Osteoblast (primary cell): ENCODE measurements at regions not wholly inside any gene's neighbourhood (a gene's known extent, or its start where the extent isn't known, plus 50 kb on each side); places are given as distances from the start of the nearest gene placed in this dataset.
A peak's percentile ranks its signal among the peaks of the same experiment; 100 is the strongest.

ENCODE experiments used
- DNase-seq: peaks from one replicate; pipeline ENCODE4 v3.0.0; 2011; ENCODE audit warnings: low spot score, mixed read lengths; ENCODE audit not compliant: insufficient read length; ENCODE audit errors: missing footprints
- H2AFZ ChIP-seq: 2 replicates; pipeline ENCODE4 v1.6.0; 2011; ENCODE audit warnings: mild to moderate bottlenecking, low read length
- H3K27ac ChIP-seq: 2 replicates; pipeline ENCODE4 v1.5.1; 2011; ENCODE audit warnings: mild to moderate bottlenecking, low read depth, low read length, moderate library complexity
- H3K27me3 ChIP-seq: 2 replicates; pipeline ENCODE4 v1.6.0; 2012; ENCODE audit warnings: mild to moderate bottlenecking, control low read depth, inconsistent platforms, low read length, moderate library complexity; ENCODE audit not compliant: insufficient read depth
- H3K36me3 ChIP-seq: 2 replicates; pipeline ENCODE4 v1.5.1; 2011; ENCODE audit warnings: mild to moderate bottlenecking, low read length, control low read depth, moderate library complexity; ENCODE audit not compliant: insufficient read depth
- H3K4me1 ChIP-seq: 2 replicates; pipeline ENCODE4 v1.5.1; 2011; ENCODE audit warnings: mild to moderate bottlenecking, low read length, control low read depth, moderate library complexity; ENCODE audit not compliant: insufficient read depth
- H3K4me2 ChIP-seq: 2 replicates; pipeline ENCODE4 v1.6.0; 2011; ENCODE audit warnings: mild to moderate bottlenecking, low read length; ENCODE audit not compliant: insufficient read depth
- H3K4me3 ChIP-seq: fragments of 200-600 bp; sonication (generic); 3 replicates; pipeline ENCODE4 v1.5.1; 2012; ENCODE audit warnings: mild to moderate bottlenecking, low read length, inconsistent platforms; ENCODE audit not compliant: insufficient read depth
- H3K79me2 ChIP-seq: 2 replicates; pipeline ENCODE4 v1.6.0; 2012; ENCODE audit warnings: mild to moderate bottlenecking, low read length, control low read depth, inconsistent platforms; ENCODE audit not compliant: insufficient read depth
- H3K9me3 ChIP-seq: 2 replicates; pipeline ENCODE4 v1.5.1; 2011; ENCODE audit warnings: low read depth, low read length, control low read depth
- H4K20me1 ChIP-seq: 2 replicates; pipeline ENCODE4 v1.6.0; 2012; ENCODE audit warnings: mild to moderate bottlenecking, low read length, control low read depth; ENCODE audit not compliant: insufficient read depth
- TF ChIP-seq, protein P1 (sequence below): IDR thresholded peaks from 2 replicates; pipeline ENCODE4 v1.5.1; 2011; ENCODE audit warnings: mild to moderate bottlenecking, low read depth, low read length, moderate library complexity; ENCODE audit errors: extremely low read depth

DNA sequence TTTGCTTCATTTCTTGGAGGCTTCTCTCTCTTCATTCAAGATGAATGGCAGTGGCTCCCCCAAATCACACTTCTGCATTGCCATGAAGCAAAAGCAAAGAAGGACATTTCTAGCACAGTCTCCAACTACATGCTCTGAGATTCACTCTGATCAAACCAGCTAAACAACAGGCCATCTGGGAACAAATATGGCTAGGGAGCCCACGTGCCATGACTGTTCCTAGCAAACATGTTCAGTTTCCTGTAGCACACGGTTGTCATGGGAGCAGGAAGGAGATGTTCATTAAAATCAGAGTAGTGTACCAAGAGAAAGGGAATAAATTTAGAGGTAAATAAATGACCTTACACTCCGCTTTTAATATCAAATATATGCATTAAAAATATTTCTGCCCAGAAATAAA, 327.3 kb downstream of the GBE1 start:
- no peaks in the 10 kb centered on the region for H3K36me3 ChIP-seq
- peak overlapping the region; percentile 69 for H2AFZ ChIP-seq
- TF ChIP-seq, protein P1, sequence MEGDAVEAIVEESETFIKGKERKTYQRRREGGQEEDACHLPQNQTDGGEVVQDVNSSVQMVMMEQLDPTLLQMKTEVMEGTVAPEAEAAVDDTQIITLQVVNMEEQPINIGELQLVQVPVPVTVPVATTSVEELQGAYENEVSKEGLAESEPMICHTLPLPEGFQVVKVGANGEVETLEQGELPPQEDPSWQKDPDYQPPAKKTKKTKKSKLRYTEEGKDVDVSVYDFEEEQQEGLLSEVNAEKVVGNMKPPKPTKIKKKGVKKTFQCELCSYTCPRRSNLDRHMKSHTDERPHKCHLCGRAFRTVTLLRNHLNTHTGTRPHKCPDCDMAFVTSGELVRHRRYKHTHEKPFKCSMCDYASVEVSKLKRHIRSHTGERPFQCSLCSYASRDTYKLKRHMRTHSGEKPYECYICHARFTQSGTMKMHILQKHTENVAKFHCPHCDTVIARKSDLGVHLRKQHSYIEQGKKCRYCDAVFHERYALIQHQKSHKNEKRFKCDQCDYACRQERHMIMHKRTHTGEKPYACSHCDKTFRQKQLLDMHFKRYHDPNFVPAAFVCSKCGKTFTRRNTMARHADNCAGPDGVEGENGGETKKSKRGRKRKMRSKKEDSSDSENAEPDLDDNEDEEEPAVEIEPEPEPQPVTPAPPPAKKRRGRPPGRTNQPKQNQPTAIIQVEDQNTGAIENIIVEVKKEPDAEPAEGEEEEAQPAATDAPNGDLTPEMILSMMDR: no peak

DNA sequence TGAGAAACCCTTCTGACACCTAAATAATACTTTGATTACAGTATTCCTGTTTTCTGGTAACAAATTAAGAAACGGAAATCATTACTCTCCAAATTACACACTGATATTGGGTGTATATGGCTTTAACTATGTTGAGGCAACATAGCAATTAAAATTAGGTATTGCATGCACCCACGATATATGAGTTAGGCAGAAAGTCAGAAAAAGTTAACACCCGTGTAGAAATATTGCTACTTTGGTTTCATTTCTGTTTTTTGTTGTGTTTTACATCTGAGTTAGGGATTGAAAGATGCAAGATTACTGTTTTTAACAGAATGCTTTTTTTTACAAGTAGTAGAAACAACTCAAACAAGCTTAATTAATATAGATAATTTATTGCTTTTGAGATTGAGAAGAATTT, 327.8 kb downstream of the GBE1 start:
- Histone ChIP-seq H3K4me2 (peak overlapping the region; percentile 24), H3K36me3 (no peaks in the 10 kb centered on the region), H3K9me3 (no peaks in the 10 kb centered on the region), H2AFZ (peak overlapping the region; percentile 39), H3K4me3 (no peak overlapping the region), H3K27ac (no peak overlapping the region), H3K79me2 (no peaks in the 10 kb centered on the region), H3K27me3 (no peaks in the 10 kb centered on the region), H4K20me1 (no peaks in the 10 kb centered on the region), H3K4me1 (no peaks in the 10 kb centered on the region)
- TF ChIP-seq, protein P1: no peak
- no peak for DNase-seq

More for the DNA sequence above, 327.3 kb downstream of the GBE1 start:
- Histone ChIP-seq H3K27me3 (no peaks in the 10 kb centered on the region), H4K20me1 (no peaks in the 10 kb centered on the region), H3K4me2 (no peak overlapping the region), H3K4me1 (no peaks in the 10 kb centered on the region), H3K79me2 (no peaks in the 10 kb centered on the region), H3K27ac (no peak overlapping the region), H3K4me3 (no peak overlapping the region), H3K9me3 (no peaks in the 10 kb centered on the region)
- DNase-seq: peak; percentile 34

DNA sequence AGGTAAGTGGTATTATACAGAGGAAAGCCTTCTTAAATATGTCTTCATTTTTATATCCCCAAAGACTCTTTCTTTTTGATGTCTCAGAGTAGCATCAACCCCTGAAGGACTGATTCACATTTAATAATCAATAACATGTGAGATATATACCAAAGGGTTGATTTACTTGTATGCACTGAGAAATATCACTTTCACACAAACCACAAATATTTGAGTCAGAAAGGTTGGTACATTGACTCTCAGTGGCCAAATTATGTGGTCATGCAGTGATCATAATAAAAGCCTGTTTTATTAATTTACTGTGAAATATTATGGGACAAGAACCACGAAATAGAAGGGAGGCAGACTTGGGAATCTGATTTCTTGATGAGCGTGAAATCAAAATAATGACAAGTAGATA, 329.0 kb downstream of the GBE1 start:
- H4K20me1 ChIP-seq: no peaks in the 10 kb centered on the region
- no peak overlapping the region for H3K27ac ChIP-seq
- DNase-seq: no peak
- no peaks in the 10 kb centered on the region for H3K9me3 ChIP-seq
- H3K4me1 ChIP-seq: no peaks in the 10 kb centered on the region
- H3K4me3 ChIP-seq: no peak overlapping the region
- H3K4me2 ChIP-seq: no peak overlapping the region
- H3K27me3 ChIP-seq: no peaks in the 10 kb centered on the region
- H2AFZ ChIP-seq: no peak overlapping the region
- H3K36me3 ChIP-seq: no peaks in the 10 kb centered on the region
- TF ChIP-seq, protein P1: no peak
- no peaks in the 10 kb centered on the region for H3K79me2 ChIP-seq

DNA sequence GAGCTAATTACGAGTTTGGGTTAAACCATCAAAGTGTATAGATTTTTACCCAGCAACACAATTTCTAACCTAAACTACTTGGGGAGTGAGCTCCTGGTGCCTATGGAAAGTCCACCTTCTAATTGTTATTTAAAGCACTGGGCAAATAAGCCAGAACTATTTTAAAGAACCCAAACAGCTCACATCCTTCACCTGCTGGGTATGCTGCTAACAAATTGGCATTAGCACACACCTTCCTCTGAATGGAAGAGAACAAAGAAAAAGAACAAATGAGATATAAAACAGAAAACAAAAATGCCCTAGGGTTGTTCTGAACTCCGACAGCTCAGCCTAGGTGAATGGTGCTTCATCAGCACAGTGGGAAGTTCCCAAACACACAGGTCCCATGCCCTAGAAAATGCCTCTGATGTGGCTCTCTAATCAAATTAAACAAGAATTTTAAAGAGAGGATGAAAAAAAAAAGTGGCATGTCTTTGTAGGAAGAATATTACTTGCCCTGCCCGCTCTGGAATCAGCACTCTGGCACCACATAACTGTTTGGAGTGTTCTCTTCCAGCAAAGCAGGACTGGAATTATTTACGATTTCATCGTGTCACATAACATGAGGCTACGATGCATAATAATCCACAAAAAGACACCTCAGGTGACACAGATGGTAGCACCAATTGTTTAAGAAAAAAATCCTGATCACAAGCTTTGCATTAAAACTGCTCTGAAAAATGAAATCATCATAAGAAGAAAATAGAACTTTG, 334.4 kb downstream of the GBE1 start:
- Histone ChIP-seq H3K4me1 (peaks cover 8% of the 10 kb centered on the region), H3K36me3 (no peaks in the 10 kb centered on the region), H3K4me2 (no peak overlapping the region), H2AFZ (no peak overlapping the region), H3K4me3 (no peak overlapping the region), H3K27me3 (no peaks in the 10 kb centered on the region), H3K27ac (no peak overlapping the region), H4K20me1 (no peaks in the 10 kb centered on the region), H3K9me3 (no peaks in the 10 kb centered on the region), H3K79me2 (no peaks in the 10 kb centered on the region)
- TF ChIP-seq, protein P1: no peak
- no peak for DNase-seq
